ENCODE measurements at regions not wholly inside any gene's neighbourhood (a gene's known extent, or its start where the extent isn't known, plus 50 kb on each side); places are given as distances from the start of the nearest gene placed in this dataset.

- TF ChIP-seq CTCF (conservative IDR thresholded peaks at IDR 0.05; ENCODE audit: low read length) (no peak), EZH2phosphoT487 (IDR thresholded peaks at IDR 0.05; ENCODE audit: borderline replicate concordance) (no peak)
Measured at GRCh38 chr4:132859929-132860328, 289.2 kb upstream of the PCDH10 start.

Measured in Loucy (cell line).